Amygdala (tissue), 56 donors: ENCODE measurements at regions not wholly inside any gene's neighbourhood (a gene's known extent, or its start where the extent isn't known, plus 50 kb on each side); places are given as distances from the start of the nearest gene placed in this dataset.
"Not testable (repeated sequence)": the region's sequence is repeated elsewhere in the genome, so short reads cannot be mapped to it uniquely, and the experiment has no call there.

Experiments used
- DNase-seq, 56 donors: peaks; one replicate each; lab custom pipeline; 2025; lab: John Stamatoyannopoulos, UW

DNA sequence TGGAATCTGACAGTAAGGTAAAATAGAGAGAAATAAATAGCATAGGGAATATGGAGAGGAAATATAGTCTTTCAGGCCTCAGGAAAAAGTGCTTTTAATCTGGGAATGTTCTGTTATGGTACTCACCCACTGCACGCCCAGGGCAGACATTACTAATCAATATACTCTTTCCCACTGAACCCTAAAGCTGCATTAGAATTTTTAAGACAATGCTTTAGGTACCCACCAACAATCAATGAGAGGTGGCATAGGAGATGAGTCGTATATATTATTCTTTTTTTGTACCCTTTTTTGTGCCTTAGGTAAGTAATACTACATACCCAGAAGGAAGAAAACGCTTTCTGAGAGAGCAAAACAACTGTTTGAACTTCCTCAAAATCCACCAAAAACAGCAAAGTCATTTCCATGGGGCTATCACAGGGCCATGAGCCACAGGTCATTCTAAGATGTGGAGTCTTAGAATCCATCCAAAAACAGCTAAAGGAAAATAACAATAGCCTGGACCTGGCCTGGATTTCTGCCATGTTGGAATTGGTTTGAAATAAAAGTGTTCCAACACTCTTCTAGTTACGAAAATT lies 542.1 kb downstream of the XYLT1 start:
- DNase-seq: no peak

DNA sequence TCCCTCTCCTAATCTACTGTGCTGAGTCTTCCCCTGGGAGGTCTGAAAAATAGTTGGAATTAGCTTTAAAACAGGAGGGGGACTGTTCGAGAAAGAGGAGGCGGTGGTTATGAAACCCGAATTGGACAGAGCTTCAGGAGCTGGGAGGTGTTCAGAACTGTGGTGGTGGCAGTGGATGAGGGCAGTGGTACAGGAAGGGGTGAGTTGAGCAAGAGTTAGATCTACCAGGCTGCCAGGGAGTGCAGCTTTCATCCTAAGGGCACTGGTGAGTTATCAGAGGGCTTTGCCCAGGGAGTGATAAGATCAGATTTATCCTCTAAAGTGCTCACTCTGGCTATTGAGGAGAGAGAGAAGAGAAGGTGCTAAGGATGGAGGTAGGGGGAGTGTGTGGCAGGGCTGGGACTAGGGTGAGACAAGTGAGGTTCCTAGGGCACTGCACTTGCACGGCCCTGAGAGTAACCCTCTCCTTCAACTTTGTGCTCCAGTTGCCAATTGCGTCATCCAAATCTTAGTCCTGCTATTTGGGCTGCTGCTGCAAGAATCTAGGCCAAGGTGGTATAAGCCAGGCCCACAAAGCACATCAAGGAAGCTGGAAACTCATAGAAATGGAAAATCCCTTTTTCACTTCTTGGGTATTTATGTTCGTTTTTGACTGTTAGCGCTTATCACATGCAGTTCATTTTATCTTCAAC lies 540.3 kb downstream of the XYLT1 start:
- no peak for DNase-seq

DNA sequence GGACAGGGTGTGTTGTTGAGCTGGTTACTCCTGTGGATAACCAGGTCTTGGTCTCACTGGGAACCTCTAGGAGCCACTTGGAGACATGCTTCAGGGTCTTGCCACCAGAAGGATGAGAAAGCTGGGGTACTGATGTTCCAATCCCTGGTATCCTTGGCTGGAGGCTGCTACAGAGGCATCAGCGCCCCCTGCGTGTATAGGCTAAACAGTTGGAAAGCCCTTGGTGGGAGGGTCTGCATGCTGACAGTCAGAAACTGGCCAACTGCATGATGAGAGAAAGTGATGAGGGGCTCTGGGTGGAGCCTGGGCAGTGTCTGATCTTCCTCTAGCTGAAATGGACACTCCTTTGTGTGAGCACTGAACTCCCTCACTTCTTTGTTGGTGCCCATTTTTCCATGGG lies 536.9 kb downstream of the XYLT1 start:
- DNase-seq: no peak

DNA sequence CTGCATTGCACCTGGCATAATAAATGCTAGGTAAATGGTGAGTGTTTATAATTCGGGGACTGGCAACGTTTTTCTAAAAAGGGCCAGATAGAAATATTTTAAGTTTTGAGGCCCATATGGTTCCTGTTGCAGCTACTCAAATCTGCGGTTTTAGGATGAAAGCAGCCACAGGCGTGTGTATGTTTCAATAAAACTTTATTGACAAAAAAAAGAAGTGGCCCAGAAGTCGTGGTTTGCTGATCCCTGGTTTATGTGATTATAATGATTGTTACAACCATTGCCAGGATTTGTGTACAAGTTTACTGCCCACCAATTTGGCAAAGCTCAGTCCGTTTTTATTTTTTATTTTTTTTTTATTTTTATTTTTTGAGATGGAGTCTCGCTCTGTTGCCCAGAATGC lies 536.1 kb downstream of the XYLT1 start:
- no peak for DNase-seq

DNA sequence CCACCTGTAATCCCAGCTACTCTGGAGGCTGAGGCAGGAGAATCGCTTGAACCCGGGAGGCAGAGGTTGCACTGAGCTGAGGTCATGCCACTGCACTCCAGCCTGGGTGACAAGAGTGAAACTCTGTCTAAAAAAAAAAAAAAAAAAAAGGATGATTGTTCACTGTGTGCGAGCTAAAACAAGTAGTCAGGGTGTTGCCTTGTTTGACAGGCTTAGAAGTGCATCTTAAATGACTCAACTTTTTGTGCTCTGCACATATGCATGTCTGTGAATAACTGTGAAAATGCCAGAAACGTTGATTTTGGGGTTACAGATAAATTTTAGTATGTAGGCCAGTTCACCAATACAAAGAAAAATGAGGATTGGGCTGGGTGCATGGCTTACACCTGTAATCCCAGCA lies 534.9 kb downstream of the XYLT1 start:
- not testable (repeated sequence) for DNase-seq

DNA sequence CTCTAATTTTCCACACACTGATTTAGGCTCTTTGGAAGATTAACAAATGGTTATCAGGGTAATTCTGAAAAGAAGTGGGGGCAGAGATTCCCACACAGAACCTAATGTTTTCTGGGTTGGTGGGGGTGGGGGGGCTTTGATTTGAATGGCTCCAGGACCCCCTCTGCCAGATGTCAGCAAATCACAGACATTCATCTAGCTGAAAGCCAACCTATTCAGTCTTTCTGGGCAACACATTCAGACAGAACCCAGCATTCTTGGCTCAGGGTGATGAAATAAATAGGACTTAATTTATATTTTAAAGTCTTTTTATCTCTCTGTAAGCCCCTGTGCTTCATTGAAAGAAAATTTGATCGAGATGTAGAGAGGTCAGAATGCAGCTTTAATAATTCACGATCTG lies 533.2 kb downstream of the XYLT1 start:
- DNase-seq: no peak

DNA sequence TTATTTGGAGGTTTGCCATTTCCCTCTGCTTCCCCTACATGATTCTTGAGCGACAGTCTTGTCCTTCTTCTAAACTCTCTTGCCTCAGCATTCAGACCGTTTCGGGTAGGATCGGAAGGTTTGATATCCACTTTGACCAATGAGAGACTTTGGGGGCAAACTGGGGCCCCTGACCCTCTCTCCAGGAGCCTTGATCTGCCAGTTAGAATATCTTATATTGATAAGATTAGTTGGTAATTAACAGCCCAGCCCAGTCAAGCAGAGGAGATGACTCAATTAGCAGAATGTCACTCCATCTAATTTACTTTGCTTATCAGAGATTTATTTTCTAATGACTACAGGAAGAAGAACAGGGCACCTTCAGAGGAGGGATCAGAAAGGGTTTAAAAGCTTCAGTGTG lies 532.8 kb downstream of the XYLT1 start:
- DNase-seq: no peak

DNA sequence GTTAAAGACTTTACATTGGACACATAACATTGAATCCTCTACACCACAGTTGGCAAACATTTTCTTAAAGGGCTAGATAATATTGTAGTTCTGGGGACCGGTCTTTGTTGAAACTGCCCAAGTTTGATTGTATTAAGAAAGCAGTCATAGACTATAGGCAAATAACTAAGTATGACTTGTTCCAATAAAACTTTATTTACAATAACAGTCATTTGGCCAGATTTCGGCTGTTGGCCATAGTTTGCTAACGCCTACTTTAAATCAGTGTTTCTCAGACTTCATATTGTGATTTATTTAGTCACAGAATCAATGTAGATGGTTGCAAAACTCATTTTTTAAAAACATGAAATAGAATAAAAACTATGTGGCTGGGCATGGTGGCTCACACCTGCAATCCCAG lies 531.8 kb downstream of the XYLT1 start:
- no peak for DNase-seq

DNA sequence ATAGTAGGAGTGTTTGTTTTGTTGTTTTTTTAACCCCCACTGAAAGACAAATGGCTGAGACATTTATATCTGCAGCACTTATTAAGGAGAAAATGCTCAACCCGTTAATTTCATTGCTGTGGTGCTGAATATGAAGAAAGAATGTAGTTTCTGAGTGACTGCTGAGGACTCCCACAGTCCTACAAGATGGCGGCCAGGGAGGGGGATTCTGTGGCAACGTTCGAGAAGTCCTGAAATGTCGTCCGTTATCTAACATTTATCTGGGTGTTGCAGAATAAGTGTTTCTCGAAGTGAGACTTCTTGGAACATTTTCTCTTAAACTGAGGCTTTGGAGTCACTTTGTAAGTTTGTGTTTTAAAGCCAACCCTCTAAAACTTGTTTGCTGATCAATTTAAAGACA lies 530.4 kb downstream of the XYLT1 start:
- DNase-seq: peak in 1 of 56 donors; percentile 1

DNA sequence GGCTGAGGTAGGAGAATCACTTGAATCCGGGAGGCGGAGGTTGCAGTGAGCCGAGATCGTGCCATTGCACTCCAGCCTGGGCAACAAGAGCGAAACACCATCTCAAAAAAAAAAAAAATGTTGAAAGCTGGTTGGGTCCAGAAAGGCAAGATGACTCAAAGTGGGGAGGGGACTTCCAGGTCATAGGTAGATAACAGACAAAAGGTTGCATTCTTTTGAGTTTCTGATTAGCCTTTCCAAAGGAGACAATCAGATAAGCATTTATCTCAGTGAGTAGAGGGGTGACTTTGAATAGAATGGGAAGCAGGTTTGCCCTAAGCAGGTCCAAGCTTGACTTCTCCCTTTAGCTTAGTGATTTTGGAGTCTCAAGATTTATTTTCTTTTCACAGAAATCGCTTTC lies 527.9 kb downstream of the XYLT1 start:
- not testable (repeated sequence) for DNase-seq

DNA sequence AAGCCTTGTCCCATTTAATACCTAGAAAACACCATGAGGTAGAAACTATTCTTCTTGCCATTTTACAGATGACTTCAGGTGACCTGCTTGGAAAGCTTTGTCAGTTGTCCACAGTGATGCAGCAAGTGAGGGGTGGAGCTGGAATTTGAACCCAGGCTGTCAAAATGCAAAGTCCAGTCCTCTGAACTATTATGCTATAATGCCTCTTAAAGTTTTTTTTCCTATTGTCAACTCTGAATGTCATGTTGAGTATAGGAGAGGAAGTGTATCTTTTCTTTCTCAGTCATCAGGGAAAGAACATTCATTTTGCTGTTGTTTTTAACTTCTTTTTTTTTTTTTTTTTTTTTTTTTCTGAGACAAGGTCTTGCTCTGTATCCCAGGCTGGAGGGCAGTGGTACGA lies 525.6 kb downstream of the XYLT1 start:
- no peak for DNase-seq

DNA sequence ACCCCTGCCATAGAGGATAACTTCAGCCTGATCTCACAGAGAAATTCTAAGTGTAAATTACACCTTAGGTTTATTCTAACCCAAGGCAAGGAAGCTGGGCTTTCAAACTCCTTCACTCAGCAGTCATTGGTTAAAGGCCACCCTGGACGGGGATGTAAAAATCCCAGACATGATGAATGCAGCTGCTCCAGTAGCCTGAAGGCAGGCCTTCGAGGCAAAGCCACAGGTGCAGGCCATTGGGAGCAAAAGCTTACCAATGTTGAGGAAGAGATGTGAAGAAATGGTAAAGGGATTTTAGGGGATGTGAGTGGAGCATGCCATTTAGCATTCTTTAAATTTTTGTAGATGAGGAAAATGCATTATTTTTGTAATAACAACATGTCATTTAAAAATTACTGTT lies 514.4 kb downstream of the XYLT1 start:
- DNase-seq: no peak

DNA sequence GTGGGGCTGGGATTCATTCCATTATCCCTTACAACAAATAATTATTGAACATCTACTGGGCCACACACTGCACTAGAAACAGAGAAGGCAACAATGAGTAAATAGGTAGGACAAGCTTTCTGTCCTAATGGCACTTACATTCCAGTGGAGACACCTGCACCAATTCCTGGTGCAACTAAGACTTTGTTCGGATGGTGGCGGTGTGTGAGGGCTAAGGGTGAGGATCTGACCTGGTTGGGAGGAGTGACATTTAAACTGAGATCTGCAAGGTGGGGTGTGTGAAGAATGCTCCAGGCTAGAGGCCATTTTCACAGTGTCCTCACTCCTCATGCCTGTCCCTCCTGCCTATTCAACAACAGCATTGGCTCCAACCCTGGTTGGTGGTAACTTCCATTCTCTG lies 510.0 kb downstream of the XYLT1 start:
- no peak for DNase-seq

DNA sequence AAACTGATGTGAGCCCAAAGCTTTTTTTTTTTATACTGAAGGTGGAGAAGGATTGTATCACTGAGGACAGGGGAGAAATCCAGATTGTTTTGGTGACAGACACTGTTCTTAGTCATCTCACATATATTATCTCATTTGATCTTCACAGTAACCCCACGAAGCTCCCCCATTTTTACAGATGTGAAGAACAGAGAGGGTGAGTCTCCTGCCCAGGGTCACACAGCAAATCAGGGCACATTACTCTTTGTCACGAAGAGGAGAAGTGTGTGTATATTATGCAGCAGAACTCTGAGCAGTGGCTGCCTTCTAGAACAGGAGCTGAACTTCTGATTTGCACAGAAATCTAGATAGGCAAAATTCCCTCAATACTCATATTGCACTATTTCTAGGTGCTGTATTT lies 504.3 kb downstream of the XYLT1 start:
- DNase-seq: no peak

DNA sequence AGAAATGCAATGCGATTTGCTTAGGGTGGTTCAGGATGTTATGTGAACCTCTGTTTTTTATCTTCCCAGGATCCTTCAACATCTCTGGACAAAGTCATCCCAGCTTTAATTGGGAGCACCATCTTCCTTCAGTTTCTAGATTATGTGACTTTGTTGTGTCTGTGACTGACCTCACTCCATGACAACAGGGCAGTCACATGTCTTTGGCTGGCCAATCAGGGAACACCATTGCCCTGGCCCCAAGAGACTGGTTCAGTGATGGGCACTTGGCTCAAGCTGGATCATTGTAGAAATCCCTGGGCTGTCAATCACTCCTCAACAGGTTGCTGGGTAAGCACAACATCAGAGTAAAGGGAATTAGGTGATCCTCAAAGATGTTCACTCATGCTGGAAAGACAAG lies 499.7 kb downstream of the XYLT1 start:
- no peak for DNase-seq

DNA sequence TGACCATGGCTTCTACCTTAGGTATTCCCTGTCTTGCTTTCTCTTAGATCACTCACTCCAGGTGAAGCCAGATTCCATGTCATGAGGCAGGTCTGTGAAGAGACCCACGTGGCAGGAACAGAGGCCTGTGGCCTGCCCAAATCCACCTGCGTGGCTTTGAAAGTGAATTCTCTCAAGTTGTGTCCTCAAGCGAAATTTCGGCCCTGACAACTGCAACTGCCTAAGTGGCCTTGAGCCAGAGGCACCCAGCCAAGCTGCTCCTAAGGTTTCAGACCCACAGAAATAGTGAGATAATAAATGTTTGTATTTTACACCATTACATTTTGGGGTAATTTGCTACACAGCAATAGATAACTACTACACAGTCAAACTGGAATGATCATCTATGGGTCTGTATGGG lies 497.9 kb downstream of the XYLT1 start:
- no peak for DNase-seq

DNA sequence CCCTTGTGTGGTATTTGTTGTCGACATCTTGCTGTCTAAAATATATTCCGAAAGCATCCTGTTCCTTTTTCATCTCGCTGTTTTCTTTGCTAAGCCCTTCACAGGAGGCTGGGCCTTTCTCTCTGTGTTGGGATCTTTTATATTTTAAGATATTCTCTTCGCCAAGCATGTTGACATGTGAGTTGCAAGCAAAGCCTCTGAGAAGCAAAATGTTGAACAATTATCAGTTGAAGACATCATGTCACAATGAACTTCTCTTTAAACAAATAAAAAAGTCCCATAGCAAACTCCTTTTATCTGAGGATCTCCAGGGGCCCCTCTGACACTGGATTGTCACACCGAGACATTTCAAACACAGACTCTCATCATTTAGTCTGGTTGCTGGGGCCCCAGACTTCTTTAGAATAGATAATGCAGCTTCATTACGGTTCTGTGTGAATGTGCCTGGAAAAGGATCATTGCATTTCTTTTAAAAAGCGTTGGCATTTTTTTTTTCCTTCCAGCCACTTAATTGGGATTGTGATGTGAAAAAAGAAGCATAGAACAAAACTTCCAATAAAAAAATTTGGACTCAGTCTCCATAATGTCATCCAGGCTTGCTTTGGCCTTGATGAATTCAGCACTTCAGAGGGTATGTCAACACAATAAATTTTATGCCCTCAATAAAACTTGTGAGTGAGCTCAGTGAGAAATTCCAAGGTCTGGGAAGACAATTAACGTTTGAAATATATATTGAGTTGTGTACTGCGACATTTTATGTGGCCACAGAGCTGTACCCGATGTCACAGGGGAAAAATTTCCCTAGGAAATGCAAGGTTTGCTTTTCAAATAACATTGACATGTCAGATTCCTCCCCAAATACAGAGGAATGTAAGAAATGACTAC lies 496.8 kb downstream of the XYLT1 start:
- DNase-seq: no peak

DNA sequence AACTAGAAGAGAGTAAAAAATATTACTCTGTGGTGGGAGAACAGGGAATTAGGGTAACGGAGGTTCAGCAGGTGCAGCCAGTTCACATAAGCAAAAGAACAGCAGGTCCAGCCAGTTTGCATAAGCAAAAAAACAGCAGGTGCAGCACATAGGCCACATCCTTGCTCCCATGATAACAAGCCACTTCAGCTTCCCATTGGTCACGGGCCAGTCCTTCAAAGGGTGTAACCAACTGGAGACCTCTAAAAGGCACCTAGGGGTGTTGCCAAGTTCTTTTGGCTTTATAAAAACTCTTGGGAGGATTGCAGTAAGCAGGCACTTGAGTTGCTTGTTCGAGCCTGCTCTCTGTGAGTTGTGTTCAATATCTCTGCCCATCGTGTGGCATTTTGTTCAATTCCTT lies 488.1 kb downstream of the XYLT1 start:
- no peak for DNase-seq

DNA sequence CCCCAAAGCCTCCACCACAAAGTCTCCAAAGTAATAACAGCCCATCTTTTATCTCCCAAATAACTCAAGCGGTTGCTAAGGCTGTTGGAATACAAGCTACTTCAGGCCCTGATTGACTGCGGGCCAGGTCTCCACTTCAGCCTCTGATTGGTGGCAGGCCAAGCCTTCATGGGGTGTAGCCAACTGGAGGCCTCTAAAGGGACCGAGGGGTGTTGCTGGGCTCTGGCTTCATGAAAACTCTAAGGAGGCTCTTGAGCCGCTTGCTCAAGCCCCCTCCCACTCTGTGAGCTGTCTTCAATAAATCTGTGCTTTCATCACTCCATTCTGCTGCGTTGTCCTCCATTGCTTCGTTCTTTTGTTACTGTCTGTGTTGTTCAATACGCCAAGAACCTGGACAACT lies 487.2 kb downstream of the XYLT1 start:
- DNase-seq: no peak

DNA sequence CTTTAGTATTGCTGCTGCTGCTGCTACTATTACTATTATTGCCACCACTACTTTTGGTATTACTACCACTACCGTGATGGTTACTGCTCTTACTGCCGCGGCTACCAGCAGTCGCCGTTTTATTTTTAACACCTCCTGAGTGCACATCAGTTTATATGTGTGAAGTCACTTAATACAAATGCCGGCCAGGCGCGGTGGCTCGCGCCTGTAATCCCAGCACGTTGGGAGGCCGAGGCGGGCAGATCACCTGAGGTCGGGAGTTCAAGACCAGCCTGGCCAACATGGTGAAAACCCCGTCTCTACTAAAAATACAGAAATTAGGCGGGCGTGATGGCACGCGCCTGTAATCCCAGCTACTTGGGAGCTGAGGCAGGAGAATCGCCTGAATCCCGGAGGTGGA lies 486.7 kb downstream of the XYLT1 start:
- not testable (repeated sequence) for DNase-seq

DNA sequence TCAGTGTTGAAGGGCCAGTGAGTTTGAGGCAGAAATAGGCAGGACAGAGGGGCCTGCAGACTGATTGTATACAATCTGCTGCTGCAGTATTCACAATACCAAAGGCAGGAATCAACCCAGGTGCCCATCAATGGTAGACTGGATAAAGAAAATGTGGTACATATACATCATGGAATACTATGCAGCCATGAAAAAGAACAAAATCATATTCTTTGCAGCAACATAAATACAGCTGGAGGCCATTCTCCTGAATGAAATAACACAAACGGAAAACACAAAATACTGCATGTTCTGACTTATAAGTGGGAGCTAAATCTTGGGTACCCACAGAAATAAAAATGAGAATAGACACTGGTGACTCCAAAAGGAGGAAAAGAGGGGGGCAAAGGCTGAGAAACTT lies 485.1 kb downstream of the XYLT1 start:
- DNase-seq: no peak

DNA sequence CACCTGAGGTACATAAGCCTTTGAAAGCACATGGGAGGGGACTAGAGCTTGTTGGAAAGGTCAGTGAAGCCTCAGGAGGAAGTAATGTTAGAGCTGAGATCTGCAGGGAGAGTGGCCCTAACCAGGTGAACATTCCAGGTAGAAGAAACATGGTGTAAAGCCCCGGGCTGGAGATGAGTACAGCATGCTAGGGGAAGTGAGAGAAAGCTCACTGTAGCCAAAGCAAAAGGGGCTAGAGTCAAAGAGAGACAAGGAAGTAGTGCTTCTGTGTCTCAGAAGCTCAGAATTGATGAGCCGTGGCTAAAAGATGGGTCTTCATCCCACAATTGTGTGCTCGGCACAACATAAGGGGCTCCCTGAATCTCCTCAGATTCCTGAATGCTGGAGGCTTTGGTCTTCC lies 481.8 kb downstream of the XYLT1 start:
- no peak for DNase-seq
